Lower leg skin (tissue), 4 donors: ENCODE measurements at regions not wholly inside any gene's neighbourhood (a gene's known extent, or its start where the extent isn't known, plus 50 kb on each side); places are given as distances from the start of the nearest gene placed in this dataset.

ENCODE experiments used
- DNase-seq, 2 donors: peaks; one replicate each; pipeline ENCODE4 v3.0.0-alpha.2; 2019; ENCODE audit warnings: low spot score in 2 of 2
- H3K4me3 ChIP-seq: fragments of 200-600 bp; sonication (generic); 2 replicates; pipeline ENCODE4 v1.5.1; 2017; ENCODE audit warnings: mild to moderate bottlenecking, low read depth; ENCODE audit not compliant: poor library complexity, severe bottlenecking
- CTCF ChIP-seq, 3 donors: fragments of 450-650 bp; IDR thresholded peaks; one replicate each; pipeline ENCODE4 v1.5.1; 2016; ENCODE audit warnings: antibody characterized with exemption in 3 of 3, mild to moderate bottlenecking in 3 of 3, moderate library complexity in 2 of 3
- POLR2A ChIP-seq, 2 donors: fragments of 450-650 bp; IDR thresholded peaks; one replicate each; pipeline ENCODE4 v1.6.1; 2016 to 2017; ENCODE audit warnings: antibody characterized with exemption in 2 of 2, mild to moderate bottlenecking in 1 of 2, moderate library complexity in 1 of 2
- WGBS, 2 donors: methylation state at CpG; one replicate each; pipeline ENCODE4 v1.1.5; 2018; 5-methylcytosine and 5-hydroxymethylcytosine counted together
- intact Hi-C: fragments of 100-400 bp; cut with DNase I; formaldehyde crosslinking; loops from one replicate; pipeline ENCODE4 v1.15.0; 2023; ENCODE audit warnings: low total_unique reads

DNA sequence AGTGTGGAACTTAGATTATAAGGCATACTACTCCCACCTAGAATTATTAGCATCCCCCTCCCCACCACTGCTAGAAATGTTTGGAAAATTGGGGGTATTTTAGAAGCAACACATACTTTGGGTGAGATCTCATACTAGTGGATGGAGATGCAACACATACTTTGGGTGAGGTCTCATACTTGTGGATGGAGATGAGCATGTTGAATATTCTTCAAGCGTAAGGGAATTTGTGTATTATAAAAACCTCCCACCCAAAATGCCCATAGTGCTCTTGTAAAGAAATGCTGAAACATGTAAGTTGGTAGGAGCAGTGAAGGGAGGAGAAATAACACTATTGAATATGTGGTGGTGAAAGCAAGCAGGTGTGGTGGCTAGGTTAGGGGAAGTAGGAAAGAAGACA is 124.0 kb upstream of the EPHA3 start:
- H3K4me3 ChIP-seq: no peak overlapping the region
- no peak for DNase-seq
- intact Hi-C loops: no loop called here
- 90 to 97% methylated on average over 1 of the region's 1 CpG for WGBS, 2 donors
- TF ChIP-seq CTCF (IDR thresholded peaks at IDR 0.05): no peak
- no peak for TF ChIP-seq POLR2A (IDR thresholded peaks at IDR 0.05)

DNA sequence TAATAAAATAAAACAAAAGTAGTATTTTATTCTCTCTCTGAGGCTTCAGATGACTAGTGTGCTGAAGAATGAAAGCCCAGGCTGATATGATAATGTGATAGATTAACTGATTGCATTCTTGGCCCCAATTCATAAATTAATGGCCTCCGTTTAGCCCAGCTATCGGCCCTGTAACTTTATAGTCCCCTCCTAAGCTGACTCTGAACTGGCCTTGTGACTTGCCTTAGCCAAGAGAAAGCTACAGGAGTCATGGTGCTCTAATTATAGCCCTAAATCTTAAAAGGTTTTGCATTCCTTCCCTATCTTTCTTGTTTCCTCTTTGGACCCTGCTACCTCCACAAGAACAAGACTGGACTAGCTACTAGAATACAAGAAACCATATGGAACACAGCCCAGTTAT is 123.2 kb upstream of the EPHA3 start:
- intact Hi-C loops: no loop called here
- H3K4me3 ChIP-seq: no peak overlapping the region
- TF ChIP-seq CTCF (IDR thresholded peaks at IDR 0.05) (no peak), POLR2A (IDR thresholded peaks at IDR 0.05) (no peak)
- DNase-seq: no peak
- WGBS, 2 donors: 57 to 61% methylated on average over 2 of the region's 2 CpGs

- no peak for TF ChIP-seq POLR2A (IDR thresholded peaks at IDR 0.05)
- no peak for TF ChIP-seq CTCF (IDR thresholded peaks at IDR 0.05)
- H3K4me3 ChIP-seq: no peak overlapping the region
- intact Hi-C loops: no loop called here
- WGBS, 2 donors: 38 to 58% methylated on average over 2 of the region's 2 CpGs
- no peak for DNase-seq
These were observed 122.6 kb upstream of the EPHA3 start for GRCh38 chr3:88984832-88985231.

DNA sequence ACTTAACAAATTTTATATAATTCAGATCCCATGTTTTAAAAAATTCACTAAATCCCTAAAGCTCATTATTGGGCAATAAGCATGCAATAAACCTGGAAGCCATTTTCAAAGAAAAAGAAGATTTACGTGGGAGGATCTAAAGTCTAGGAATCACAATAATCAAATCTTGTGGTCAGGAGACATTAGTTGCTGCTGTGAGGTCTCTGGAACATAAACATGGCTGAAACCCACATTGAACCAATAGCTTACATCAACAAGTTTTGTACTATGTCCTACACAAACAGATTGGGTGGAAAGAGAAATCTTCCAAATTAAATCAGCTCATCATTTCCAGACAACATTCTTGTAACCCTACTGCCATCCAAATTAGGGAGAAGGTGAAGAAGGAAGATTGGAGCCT is 121.9 kb upstream of the EPHA3 start:
- 44 to 61% methylated on average over 1 of the region's 1 CpG for WGBS, 2 donors
- intact Hi-C loops: no loop called here

DNA sequence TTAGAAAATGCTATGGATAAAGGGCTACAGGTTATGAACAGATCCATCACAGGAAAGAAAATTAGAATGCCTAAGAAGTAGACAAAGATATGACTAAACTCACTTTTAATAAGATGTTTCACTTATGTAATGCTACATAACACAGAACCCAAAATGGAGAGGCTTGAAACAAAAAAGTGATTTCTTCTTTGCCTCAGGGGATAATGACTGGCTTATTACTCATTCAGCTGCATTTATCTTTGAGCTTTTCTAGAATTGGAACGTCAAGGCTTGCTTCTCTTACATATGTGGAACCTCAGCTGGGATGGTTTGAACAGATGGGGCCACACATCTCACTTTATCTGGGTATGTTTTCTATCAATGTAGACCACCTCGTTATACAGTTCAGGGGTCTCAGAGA is 120.6 kb upstream of the EPHA3 start:
- DNase-seq: no peak
- intact Hi-C loops: no loop called here
- no peak overlapping the region for H3K4me3 ChIP-seq
- TF ChIP-seq CTCF (IDR thresholded peaks at IDR 0.05) (no peak), POLR2A (IDR thresholded peaks at IDR 0.05) (no peak)
- 35 to 42% methylated on average over 2 of the region's 2 CpGs for WGBS, 2 donors

More for the DNA sequence above, 121.9 kb upstream of the EPHA3 start:
- TF ChIP-seq POLR2A (IDR thresholded peaks at IDR 0.05) (no peak), CTCF (IDR thresholded peaks at IDR 0.05) (no peak)
- no peak overlapping the region for H3K4me3 ChIP-seq
- no peak for DNase-seq

DNA sequence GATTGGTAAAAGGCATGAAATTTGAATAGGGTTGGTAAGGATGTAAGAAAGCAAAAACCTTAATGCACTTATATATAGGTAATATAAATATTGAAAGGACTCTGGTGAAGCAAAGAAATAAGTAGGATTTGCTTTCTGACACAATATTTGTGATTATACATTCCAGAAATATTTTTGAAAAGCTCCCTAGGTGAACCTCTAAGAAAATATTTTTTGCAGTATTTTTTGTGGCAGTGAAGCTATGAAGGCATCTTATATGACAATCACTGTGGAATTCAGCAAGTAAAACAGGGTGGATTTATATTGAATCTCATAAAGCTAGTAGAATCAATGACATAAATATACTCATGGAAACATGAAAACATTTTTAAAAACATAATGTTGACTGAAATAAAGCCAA is 119.6 kb upstream of the EPHA3 start:
- no peak overlapping the region for H3K4me3 ChIP-seq
- no peak for TF ChIP-seq POLR2A (IDR thresholded peaks at IDR 0.05)
- TF ChIP-seq CTCF (IDR thresholded peaks at IDR 0.05): no peak
- intact Hi-C loops: no loop called here
- DNase-seq: no peak
